ENCODE measurements at regions not wholly inside any gene's neighbourhood (a gene's known extent, or its start where the extent isn't known, plus 50 kb on each side); places are given as distances from the start of the nearest gene placed in this dataset.

- ChIA-PET POLR2A (no interaction called here), CTCF (no interaction called here)
- no peak for DNase-seq (ENCODE audit: extremely low spot score)
- TF ChIP-seq L3MBTL2 (conservative IDR thresholded peaks at IDR 0.05) (no peak), NFRKB (IDR thresholded peaks at IDR 0.05) (no peak), ZNF384 (IDR thresholded peaks at IDR 0.05) (no peak), ELF4 (IDR thresholded peaks at IDR 0.05) (no peak), FOXK2 (IDR thresholded peaks at IDR 0.05) (no peak), FOXM1 (IDR thresholded peaks at IDR 0.05; ENCODE audit: borderline replicate concordance) (no peak), BHLHE40 (IDR thresholded peaks at IDR 0.05; ENCODE audit: borderline replicate concordance) (no peak), ARNT (IDR thresholded peaks at IDR 0.05) (no peak), PKNOX1 (IDR thresholded peaks at IDR 0.05) (no peak), LEF1 (IDR thresholded peaks at IDR 0.05; ENCODE audit: borderline replicate concordance) (no peak), SUZ12 (IDR thresholded peaks at IDR 0.05) (no peak), TARDBP (IDR thresholded peaks at IDR 0.05) (no peak), CTBP1 (IDR thresholded peaks at IDR 0.05; ENCODE audit: borderline replicate concordance) (no peak), SP1 (IDR thresholded peaks at IDR 0.05) (no peak), HDGF (IDR thresholded peaks at IDR 0.05; ENCODE audit: borderline replicate concordance) (no peak)
These were observed 455.8 kb downstream of the XPNPEP1 start for GRCh38 chr10:109467551-109467950.

DNA sequence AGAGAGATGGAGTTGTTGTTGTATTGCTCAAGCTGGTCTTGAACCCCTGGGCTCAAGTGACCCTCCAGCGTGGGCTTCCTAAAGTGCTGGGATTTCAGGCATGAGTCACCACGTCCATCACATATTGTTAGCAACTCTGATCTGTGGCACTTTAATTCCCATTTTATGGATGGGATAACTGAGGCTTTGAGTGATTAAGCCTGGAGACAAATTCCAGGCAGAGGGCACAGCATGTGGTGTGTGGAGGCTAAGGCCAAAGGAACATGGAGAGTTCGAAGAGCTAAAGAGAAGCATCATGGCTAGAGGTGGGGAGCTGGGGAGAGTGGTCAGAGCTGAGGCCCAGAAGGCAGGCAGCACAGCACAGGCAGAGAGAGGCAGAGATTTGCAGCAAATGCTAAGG, 458.4 kb downstream of the XPNPEP1 start:
- POLR2A ChIA-PET: no interaction called here
- TF ChIP-seq FOXA1 (IDR thresholded peaks at IDR 0.05) (no peak), LEF1 (IDR thresholded peaks at IDR 0.05; ENCODE audit: borderline replicate concordance) (no peak), TARDBP (IDR thresholded peaks at IDR 0.05) (no peak)
- CTCF ChIA-PET: no interaction called here
- DNase-seq (ENCODE audit: extremely low spot score): no peak

DNA sequence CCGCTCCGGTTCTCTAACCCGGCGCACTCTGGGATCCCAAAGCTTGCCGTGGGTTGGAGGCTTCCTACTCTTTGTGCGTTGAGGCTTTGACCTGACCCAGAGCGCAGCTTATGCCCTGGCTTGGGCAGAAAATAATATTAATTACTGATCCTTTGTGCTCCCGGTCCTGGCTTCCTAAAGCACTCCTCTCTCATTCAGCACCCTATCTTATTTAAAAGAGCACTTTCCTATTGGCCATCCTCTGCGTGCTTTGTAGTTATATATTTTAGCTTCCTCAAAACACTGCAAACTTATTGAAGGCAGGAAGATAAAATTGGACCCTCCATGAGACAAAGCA, 466.0 kb downstream of the XPNPEP1 start:
- POLR2A ChIA-PET: no interaction called here
- CTCF ChIA-PET: no interaction called here
- no peak for DNase-seq (ENCODE audit: extremely low spot score)
- no peak for TF ChIP-seq CTBP1 (IDR thresholded peaks at IDR 0.05; ENCODE audit: borderline replicate concordance)
- TF ChIP-seq HDGF (IDR thresholded peaks at IDR 0.05; ENCODE audit: borderline replicate concordance): no peak

- ChIA-PET POLR2A (no interaction called here), CTCF (no interaction called here)
- TF ChIP-seq SUZ12 (IDR thresholded peaks at IDR 0.05) (no peak), HDGF (IDR thresholded peaks at IDR 0.05; ENCODE audit: borderline replicate concordance) (no peak), ARNT (IDR thresholded peaks at IDR 0.05) (no peak), BHLHE40 (IDR thresholded peaks at IDR 0.05; ENCODE audit: borderline replicate concordance) (no peak), PKNOX1 (IDR thresholded peaks at IDR 0.05) (no peak), CTBP1 (IDR thresholded peaks at IDR 0.05; ENCODE audit: borderline replicate concordance) (no peak), SP1 (IDR thresholded peaks at IDR 0.05) (no peak), FOXA1 (IDR thresholded peaks at IDR 0.05) (no peak), NFRKB (IDR thresholded peaks at IDR 0.05) (no peak), FOXK2 (IDR thresholded peaks at IDR 0.05) (no peak), ZNF384 (IDR thresholded peaks at IDR 0.05) (no peak), ELF4 (IDR thresholded peaks at IDR 0.05) (no peak), L3MBTL2 (conservative IDR thresholded peaks at IDR 0.05) (no peak), TARDBP (IDR thresholded peaks at IDR 0.05) (no peak), FOXM1 (IDR thresholded peaks at IDR 0.05; ENCODE audit: borderline replicate concordance) (no peak), LEF1 (IDR thresholded peaks at IDR 0.05; ENCODE audit: borderline replicate concordance) (no peak)
- no peak for DNase-seq (ENCODE audit: extremely low spot score)
These were observed 466.6 kb downstream of the XPNPEP1 start for GRCh38 chr10:109456566-109457301.

- ChIA-PET CTCF (interaction anchor here (0.7 kb wide), 1 partner anchor 377 kb away, joined by 4 read pairs; no protein-coding TSS in a partner anchor), POLR2A (no interaction called here)
- TF ChIP-seq TARDBP (IDR thresholded peaks at IDR 0.05) (no peak), FOXA1 (IDR thresholded peaks at IDR 0.05) (no peak), PKNOX1 (IDR thresholded peaks at IDR 0.05) (no peak), L3MBTL2 (conservative IDR thresholded peaks at IDR 0.05) (no peak), ZNF384 (IDR thresholded peaks at IDR 0.05) (no peak), HDGF (IDR thresholded peaks at IDR 0.05; ENCODE audit: borderline replicate concordance) (no peak), ELF4 (IDR thresholded peaks at IDR 0.05) (no peak), ARNT (IDR thresholded peaks at IDR 0.05) (no peak), FOXM1 (IDR thresholded peaks at IDR 0.05; ENCODE audit: borderline replicate concordance) (no peak), NFRKB (IDR thresholded peaks at IDR 0.05) (no peak), BHLHE40 (IDR thresholded peaks at IDR 0.05; ENCODE audit: borderline replicate concordance) (no peak), LEF1 (IDR thresholded peaks at IDR 0.05; ENCODE audit: borderline replicate concordance) (no peak), SUZ12 (IDR thresholded peaks at IDR 0.05) (no peak), SP1 (IDR thresholded peaks at IDR 0.05) (no peak)
- DNase-seq (ENCODE audit: extremely low spot score): no peak
These were observed 468.6 kb downstream of the XPNPEP1 start for GRCh38 chr10:109454691-109455090.

- TF ChIP-seq LEF1 (IDR thresholded peaks at IDR 0.05; ENCODE audit: borderline replicate concordance) (no peak), FOXA1 (IDR thresholded peaks at IDR 0.05) (no peak), PKNOX1 (IDR thresholded peaks at IDR 0.05) (no peak), NFRKB (IDR thresholded peaks at IDR 0.05) (no peak), ARNT (IDR thresholded peaks at IDR 0.05) (no peak), HDGF (IDR thresholded peaks at IDR 0.05; ENCODE audit: borderline replicate concordance) (no peak), SP1 (IDR thresholded peaks at IDR 0.05) (no peak), BHLHE40 (IDR thresholded peaks at IDR 0.05; ENCODE audit: borderline replicate concordance) (no peak), L3MBTL2 (conservative IDR thresholded peaks at IDR 0.05) (no peak), TARDBP (IDR thresholded peaks at IDR 0.05) (no peak), ELF4 (IDR thresholded peaks at IDR 0.05) (no peak), FOXM1 (IDR thresholded peaks at IDR 0.05; ENCODE audit: borderline replicate concordance) (no peak), SUZ12 (IDR thresholded peaks at IDR 0.05) (no peak), CTBP1 (IDR thresholded peaks at IDR 0.05; ENCODE audit: borderline replicate concordance) (no peak), FOXK2 (IDR thresholded peaks at IDR 0.05) (no peak), ZNF384 (IDR thresholded peaks at IDR 0.05) (no peak)
- ChIA-PET CTCF (no interaction called here), POLR2A (no interaction called here)
- peak; percentile 15 for DNase-seq (ENCODE audit: extremely low spot score)
These were observed 471.4 kb downstream of the XPNPEP1 start for GRCh38 chr10:109451879-109452278.

Measured in HEK293T (cell line).